ENCODE measurements at regions not wholly inside any gene's neighbourhood (a gene's known extent, or its start where the extent isn't known, plus 50 kb on each side); places are given as distances from the start of the nearest gene placed in this dataset.

GRCh38 chr18:70663141-70663540 lies 374.3 kb downstream of the SOCS6 start:
- DNase-seq (ENCODE audit: low read depth) = peak; percentile 42
- H3K4me3 ChIP-seq (replicated peaks; ENCODE audit: low read depth, low read length) = no peak overlapping the region
- TF ChIP-seq CTCF (IDR thresholded peaks at IDR 0.05; ENCODE audit: low read length, missing control alignments) = no peak

DNA sequence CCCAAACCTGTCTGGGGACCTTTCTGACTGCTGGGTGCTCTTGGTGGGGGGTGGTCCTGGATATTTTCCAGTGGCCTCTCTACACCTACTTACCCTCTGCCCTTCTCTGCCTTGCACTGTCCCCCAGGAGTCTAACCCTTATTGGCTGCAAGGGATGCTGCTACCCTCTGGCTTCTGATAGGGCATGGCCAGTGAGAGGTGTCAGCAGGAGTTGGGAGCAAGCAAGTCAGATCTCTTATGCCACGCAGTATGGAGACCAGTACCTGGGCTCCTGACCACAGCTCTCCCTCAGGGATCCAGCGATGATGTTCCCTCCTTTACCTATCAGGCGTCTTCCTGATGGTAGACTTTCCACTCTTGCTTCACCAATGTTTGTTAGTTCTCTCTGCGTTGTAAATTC lies 373.7 kb downstream of the SOCS6 start:
- H3K4me3 ChIP-seq (replicated peaks; ENCODE audit: low read depth, low read length) = no peak overlapping the region
- DNase-seq (ENCODE audit: low read depth) = no peak
- TF ChIP-seq CTCF (IDR thresholded peaks at IDR 0.05; ENCODE audit: low read length, missing control alignments) = no peak

DNA sequence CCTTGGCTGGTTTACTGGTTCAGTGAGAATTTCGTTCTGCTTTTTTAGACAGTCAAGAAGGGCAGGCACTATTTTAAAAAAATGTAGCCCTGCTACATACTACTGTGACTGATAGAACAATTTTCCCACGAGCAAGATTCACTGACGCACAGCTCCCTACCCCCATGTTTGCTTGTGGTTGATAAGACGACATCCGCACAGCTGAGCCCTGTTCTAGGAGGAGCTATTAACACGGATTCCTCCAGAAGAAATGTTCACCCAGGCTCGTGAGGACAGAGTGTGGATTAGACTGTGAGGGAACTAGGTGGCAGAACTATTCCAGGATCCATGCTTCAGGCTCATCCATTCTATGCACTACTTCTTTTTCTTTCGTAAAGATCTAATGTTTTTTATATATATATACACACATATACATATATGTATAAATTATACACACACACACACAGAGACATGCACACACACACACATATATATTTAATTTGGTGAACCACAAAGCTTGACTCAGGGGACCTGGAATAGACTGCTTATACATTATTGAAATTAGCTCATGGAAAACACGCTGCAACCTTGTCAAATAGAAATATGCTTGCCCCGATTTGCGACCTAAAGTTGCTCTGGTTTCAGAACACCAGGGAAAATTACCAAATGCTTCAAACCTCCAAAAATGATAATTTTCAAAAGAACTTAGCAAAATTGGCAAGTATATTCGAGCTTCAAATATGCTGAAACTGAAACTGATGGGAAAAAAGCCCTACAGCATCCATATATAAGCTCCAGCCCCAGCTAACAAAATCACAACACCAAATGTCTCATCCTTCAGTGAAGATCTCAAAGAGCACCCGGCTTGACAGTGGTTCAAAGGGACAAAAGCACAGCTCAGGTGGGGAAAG lies 370.4 kb downstream of the SOCS6 start:
- H3K4me3 ChIP-seq (replicated peaks; ENCODE audit: low read depth, low read length) = peak overlapping the region; percentile 17
- no peak for TF ChIP-seq CTCF (IDR thresholded peaks at IDR 0.05; ENCODE audit: low read length, missing control alignments)
- peak; percentile 96 for DNase-seq (ENCODE audit: low read depth)

- no peak for DNase-seq (ENCODE audit: low read depth)
- no peak for TF ChIP-seq CTCF (IDR thresholded peaks at IDR 0.05; ENCODE audit: low read length, missing control alignments)
- no peak overlapping the region for H3K4me3 ChIP-seq (replicated peaks; ENCODE audit: low read depth, low read length)
Observed at GRCh38 chr18:70653671-70654070, 364.8 kb downstream of the SOCS6 start.

DNA sequence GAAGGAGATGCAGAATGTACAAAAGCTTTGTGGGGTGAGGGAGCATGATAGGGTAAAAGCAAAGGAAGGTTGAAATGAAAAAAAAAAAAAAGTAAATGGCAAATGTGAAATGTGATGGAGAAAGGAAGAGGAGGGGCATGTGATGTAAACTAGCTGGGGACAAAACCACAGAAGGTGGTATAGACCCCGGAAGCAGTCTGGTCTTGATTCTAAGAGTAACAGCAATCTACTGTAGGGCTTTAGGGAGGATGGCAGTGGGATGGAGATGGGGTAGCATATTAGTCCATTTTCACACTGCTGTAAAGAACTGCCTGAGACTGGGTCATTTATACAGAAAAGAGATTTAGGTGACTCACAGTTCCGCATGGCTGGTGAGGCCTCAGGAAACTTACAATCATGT lies 362.0 kb downstream of the SOCS6 start:
- H3K4me3 ChIP-seq (replicated peaks; ENCODE audit: low read depth, low read length) = no peak overlapping the region
- DNase-seq (ENCODE audit: low read depth) = no peak
- TF ChIP-seq CTCF (IDR thresholded peaks at IDR 0.05; ENCODE audit: low read length, missing control alignments) = no peak

- no peak for TF ChIP-seq CTCF (IDR thresholded peaks at IDR 0.05; ENCODE audit: low read length, missing control alignments)
- DNase-seq (ENCODE audit: low read depth) = no peak
- no peak overlapping the region for H3K4me3 ChIP-seq (replicated peaks; ENCODE audit: low read depth, low read length)
Observed at GRCh38 chr18:70649683-70650082, 360.8 kb downstream of the SOCS6 start.

DNA sequence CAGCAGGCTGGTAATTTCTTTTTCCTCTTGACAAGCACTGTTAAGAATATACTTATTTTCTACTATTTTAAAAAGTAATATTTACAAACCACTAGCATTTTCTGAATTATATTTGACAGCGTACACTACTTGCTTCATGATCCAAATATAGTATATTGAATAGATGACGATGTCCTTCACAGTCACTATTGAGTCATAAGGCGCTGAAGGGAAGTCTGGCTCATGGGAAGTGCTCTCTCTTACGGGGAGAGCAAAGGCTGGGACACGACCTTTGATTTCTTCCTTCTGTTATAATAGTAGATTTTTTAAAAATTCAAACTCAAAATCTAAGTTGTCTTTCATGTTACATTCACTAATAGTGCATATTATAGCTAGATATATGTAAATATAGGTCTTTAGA lies 357.1 kb downstream of the SOCS6 start:
- no peak overlapping the region for H3K4me3 ChIP-seq (replicated peaks; ENCODE audit: low read depth, low read length)
- DNase-seq (ENCODE audit: low read depth) = peak; percentile 33
- no peak for TF ChIP-seq CTCF (IDR thresholded peaks at IDR 0.05; ENCODE audit: low read length, missing control alignments)
